MM.1S (cell line): ENCODE measurements at regions not wholly inside any gene's neighbourhood (a gene's known extent, or its start where the extent isn't known, plus 50 kb on each side); places are given as distances from the start of the nearest gene placed in this dataset.

Source experiments
- EZH2 ChIP-seq: fragments of 300-600 bp; sonication (generic); optimal IDR thresholded peaks from 2 replicates; pipeline ENCODE3; 2017; ENCODE audit warnings: low read depth, mild to moderate bottlenecking, antibody characterized with exemption, low read length, mixed read lengths
- EZH2phosphoT487 ChIP-seq: fragments of 300-600 bp; sonication (generic); IDR thresholded peaks from 2 replicates; pipeline ENCODE4 v1.6.1; 2018; ENCODE audit warnings: antibody characterized with exemption, low read length
- TF ChIP-seq, protein P1 (sequence below): fragments of 300-600 bp; sonication (generic); IDR thresholded peaks from 2 replicates; pipeline ENCODE4 v1.5.1; 2016; ENCODE audit warnings: antibody characterized with exemption, low read length, mixed read lengths

DNA sequence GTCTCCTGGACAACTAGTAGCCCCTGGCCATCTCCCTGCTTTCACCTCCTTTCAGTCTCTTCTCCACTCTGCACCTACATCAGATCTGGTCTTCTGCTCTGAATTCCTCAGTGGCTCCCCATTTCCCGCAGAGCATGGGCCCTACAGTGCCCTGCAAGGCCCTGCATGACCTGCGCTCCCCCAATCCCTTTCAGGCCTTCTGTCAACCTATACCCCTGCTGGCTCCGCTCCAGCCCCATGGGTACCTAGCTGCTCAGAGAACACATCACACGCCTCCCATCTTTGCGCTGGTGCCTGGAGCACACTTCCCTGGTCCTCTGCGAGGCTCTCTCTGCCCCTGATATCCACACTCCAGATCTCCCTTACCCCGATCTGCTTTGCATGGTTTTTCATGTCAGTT lies 145.2 kb downstream of the KATNIP start:
- TF ChIP-seq, protein P1, sequence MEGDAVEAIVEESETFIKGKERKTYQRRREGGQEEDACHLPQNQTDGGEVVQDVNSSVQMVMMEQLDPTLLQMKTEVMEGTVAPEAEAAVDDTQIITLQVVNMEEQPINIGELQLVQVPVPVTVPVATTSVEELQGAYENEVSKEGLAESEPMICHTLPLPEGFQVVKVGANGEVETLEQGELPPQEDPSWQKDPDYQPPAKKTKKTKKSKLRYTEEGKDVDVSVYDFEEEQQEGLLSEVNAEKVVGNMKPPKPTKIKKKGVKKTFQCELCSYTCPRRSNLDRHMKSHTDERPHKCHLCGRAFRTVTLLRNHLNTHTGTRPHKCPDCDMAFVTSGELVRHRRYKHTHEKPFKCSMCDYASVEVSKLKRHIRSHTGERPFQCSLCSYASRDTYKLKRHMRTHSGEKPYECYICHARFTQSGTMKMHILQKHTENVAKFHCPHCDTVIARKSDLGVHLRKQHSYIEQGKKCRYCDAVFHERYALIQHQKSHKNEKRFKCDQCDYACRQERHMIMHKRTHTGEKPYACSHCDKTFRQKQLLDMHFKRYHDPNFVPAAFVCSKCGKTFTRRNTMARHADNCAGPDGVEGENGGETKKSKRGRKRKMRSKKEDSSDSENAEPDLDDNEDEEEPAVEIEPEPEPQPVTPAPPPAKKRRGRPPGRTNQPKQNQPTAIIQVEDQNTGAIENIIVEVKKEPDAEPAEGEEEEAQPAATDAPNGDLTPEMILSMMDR: no peak
- TF ChIP-seq EZH2 (no peak), EZH2phosphoT487 (no peak)
